ENCODE measurements at regions not wholly inside any gene's neighbourhood (a gene's known extent, or its start where the extent isn't known, plus 50 kb on each side); places are given as distances from the start of the nearest gene placed in this dataset.
"Not testable (repeated sequence)": the region's sequence is repeated elsewhere in the genome, so short reads cannot be mapped to it uniquely, and the experiment has no call there.

- Histone ChIP-seq H3K27me3 (ENCODE audit: control insufficient read depth, insufficient read depth, low read length) (no peaks in the 10 kb centered on the region), H3K36me3 (ENCODE audit: control insufficient read depth, insufficient read depth, low read length) (no peaks in the 10 kb centered on the region), H3K27ac (ENCODE audit: low read depth, low read length) (no peak overlapping the region), H3K4me1 (ENCODE audit: control insufficient read depth, insufficient read depth, low read length) (no peaks in the 10 kb centered on the region), H3K9ac (ENCODE audit: low read depth, low read length) (no peak overlapping the region), H3K9me3 (ENCODE audit: control insufficient read depth, insufficient read depth, low read length) (no peaks in the 10 kb centered on the region; the same call in 1 of the 2 replicates), H3K4me3 (ENCODE audit: low read depth, low read length) (no peak overlapping the region)
Observed at GRCh38 chr6:135605278-135605790, 107.8 kb upstream of the AHI1 start.

GRCh38 chr6:135606392-135606791 lies 108.9 kb upstream of the AHI1 start:
- no peak overlapping the region for H3K4me3 ChIP-seq (ENCODE audit: low read depth, low read length)
- H3K27ac ChIP-seq (ENCODE audit: low read depth, low read length): no peak overlapping the region
- no peaks in the 10 kb centered on the region for H3K27me3 ChIP-seq (ENCODE audit: control insufficient read depth, insufficient read depth, low read length)
- no peaks in the 10 kb centered on the region for H3K4me1 ChIP-seq (ENCODE audit: control insufficient read depth, insufficient read depth, low read length)
- no peak overlapping the region for H3K9ac ChIP-seq (ENCODE audit: low read depth, low read length)
- H3K9me3 ChIP-seq (ENCODE audit: control insufficient read depth, insufficient read depth, low read length): no peaks in the 10 kb centered on the region; the same call in 1 of the 2 replicates
- H3K36me3 ChIP-seq (ENCODE audit: control insufficient read depth, insufficient read depth, low read length): no peaks in the 10 kb centered on the region

GRCh38 chr6:135608031-135608430 lies 110.5 kb upstream of the AHI1 start:
- H3K9ac ChIP-seq (ENCODE audit: low read depth, low read length): no peak overlapping the region
- H3K4me1 ChIP-seq (ENCODE audit: control insufficient read depth, insufficient read depth, low read length): no peaks in the 10 kb centered on the region
- no peaks in the 10 kb centered on the region for H3K27me3 ChIP-seq (ENCODE audit: control insufficient read depth, insufficient read depth, low read length)
- no peaks in the 10 kb centered on the region; the same call in 1 of the 2 replicates for H3K9me3 ChIP-seq (ENCODE audit: control insufficient read depth, insufficient read depth, low read length)
- H3K4me3 ChIP-seq (ENCODE audit: low read depth, low read length): no peak overlapping the region
- H3K27ac ChIP-seq (ENCODE audit: low read depth, low read length): no peak overlapping the region
- no peaks in the 10 kb centered on the region for H3K36me3 ChIP-seq (ENCODE audit: control insufficient read depth, insufficient read depth, low read length)

- not testable (repeated sequence) for H3K4me1 ChIP-seq (ENCODE audit: control insufficient read depth, insufficient read depth, low read length); H3K27ac ChIP-seq (ENCODE audit: low read depth, low read length); H3K36me3 ChIP-seq (ENCODE audit: control insufficient read depth, insufficient read depth, low read length); H3K27me3 ChIP-seq (ENCODE audit: control insufficient read depth, insufficient read depth, low read length); H3K4me3 ChIP-seq (ENCODE audit: low read depth, low read length); H3K9ac ChIP-seq (ENCODE audit: low read depth, low read length); H3K9me3 ChIP-seq (ENCODE audit: control insufficient read depth, insufficient read depth, low read length)
Observed at GRCh38 chr6:135610192-135610591, 112.7 kb upstream of the AHI1 start.

DNA sequence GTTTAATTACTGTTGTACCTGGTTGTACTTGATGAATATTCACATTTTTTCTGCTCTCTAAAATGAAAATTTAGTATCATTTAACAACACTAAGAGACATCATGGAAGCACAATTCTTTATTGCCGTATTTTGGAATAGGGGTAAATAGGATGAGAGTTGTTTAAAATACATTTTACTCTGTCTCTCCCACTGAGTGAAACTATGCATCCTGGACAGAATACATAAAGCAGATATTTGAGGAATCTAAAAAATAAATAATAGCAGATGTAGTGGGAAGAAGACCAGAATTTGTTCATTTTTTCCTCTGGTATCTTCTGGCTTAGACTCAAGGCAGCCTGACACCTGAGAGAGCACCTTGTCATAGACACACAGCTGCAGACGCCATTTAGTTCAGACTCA lies 119.1 kb upstream of the AHI1 start:
- H3K4me1 ChIP-seq (ENCODE audit: control insufficient read depth, insufficient read depth, low read length): no peaks in the 10 kb centered on the region
- no peaks in the 10 kb centered on the region for H3K9me3 ChIP-seq (ENCODE audit: control insufficient read depth, insufficient read depth, low read length)
- H3K9ac ChIP-seq (ENCODE audit: low read depth, low read length): no peak overlapping the region
- H3K36me3 ChIP-seq (ENCODE audit: control insufficient read depth, insufficient read depth, low read length): no peaks in the 10 kb centered on the region
- no peak overlapping the region for H3K27ac ChIP-seq (ENCODE audit: low read depth, low read length)
- no peak overlapping the region for H3K4me3 ChIP-seq (ENCODE audit: low read depth, low read length)
- no peaks in the 10 kb centered on the region for H3K27me3 ChIP-seq (ENCODE audit: control insufficient read depth, insufficient read depth, low read length)

GRCh38 chr6:135617222-135617621 lies 119.7 kb upstream of the AHI1 start:
- no peak overlapping the region for H3K9ac ChIP-seq (ENCODE audit: low read depth, low read length)
- no peak overlapping the region for H3K27ac ChIP-seq (ENCODE audit: low read depth, low read length)
- no peaks in the 10 kb centered on the region for H3K4me1 ChIP-seq (ENCODE audit: control insufficient read depth, insufficient read depth, low read length)
- H3K36me3 ChIP-seq (ENCODE audit: control insufficient read depth, insufficient read depth, low read length): no peaks in the 10 kb centered on the region
- H3K27me3 ChIP-seq (ENCODE audit: control insufficient read depth, insufficient read depth, low read length): no peaks in the 10 kb centered on the region
- no peak overlapping the region for H3K4me3 ChIP-seq (ENCODE audit: low read depth, low read length)
- H3K9me3 ChIP-seq (ENCODE audit: control insufficient read depth, insufficient read depth, low read length): no peaks in the 10 kb centered on the region

- no peak overlapping the region for H3K4me3 ChIP-seq (ENCODE audit: low read depth, low read length)
Observed at GRCh38 chr6:135622081-135622480, 124.5 kb upstream of the AHI1 start.

GRCh38 chr6:135623979-135624378 lies 126.4 kb upstream of the AHI1 start:
- H3K36me3 ChIP-seq (ENCODE audit: control insufficient read depth, insufficient read depth, low read length): no peaks in the 10 kb centered on the region
- H3K4me3 ChIP-seq (ENCODE audit: low read depth, low read length): no peak overlapping the region
- no peak overlapping the region for H3K9ac ChIP-seq (ENCODE audit: low read depth, low read length)
- no peaks in the 10 kb centered on the region for H3K9me3 ChIP-seq (ENCODE audit: control insufficient read depth, insufficient read depth, low read length)
- H3K27me3 ChIP-seq (ENCODE audit: control insufficient read depth, insufficient read depth, low read length): no peaks in the 10 kb centered on the region
- no peak overlapping the region for H3K27ac ChIP-seq (ENCODE audit: low read depth, low read length)
- no peaks in the 10 kb centered on the region for H3K4me1 ChIP-seq (ENCODE audit: control insufficient read depth, insufficient read depth, low read length)

More at GRCh38 chr6:135622081-135622480, 124.5 kb upstream of the AHI1 start:
- no peak overlapping the region for H3K9ac ChIP-seq (ENCODE audit: low read depth, low read length)
- H3K27me3 ChIP-seq (ENCODE audit: control insufficient read depth, insufficient read depth, low read length): no peaks in the 10 kb centered on the region
- H3K36me3 ChIP-seq (ENCODE audit: control insufficient read depth, insufficient read depth, low read length): no peaks in the 10 kb centered on the region
- H3K9me3 ChIP-seq (ENCODE audit: control insufficient read depth, insufficient read depth, low read length): no peaks in the 10 kb centered on the region
- no peak overlapping the region for H3K27ac ChIP-seq (ENCODE audit: low read depth, low read length)
- H3K4me1 ChIP-seq (ENCODE audit: control insufficient read depth, insufficient read depth, low read length): no peaks in the 10 kb centered on the region

GRCh38 chr6:135624402-135625295 lies 127.1 kb upstream of the AHI1 start:
- no peaks in the 10 kb centered on the region for H3K36me3 ChIP-seq (ENCODE audit: control insufficient read depth, insufficient read depth, low read length)
- H3K27ac ChIP-seq (ENCODE audit: low read depth, low read length): no peak overlapping the region
- no peak overlapping the region for H3K9ac ChIP-seq (ENCODE audit: low read depth, low read length)
- H3K27me3 ChIP-seq (ENCODE audit: control insufficient read depth, insufficient read depth, low read length): no peaks in the 10 kb centered on the region
- H3K4me3 ChIP-seq (ENCODE audit: low read depth, low read length): no peak overlapping the region
- no peaks in the 10 kb centered on the region for H3K9me3 ChIP-seq (ENCODE audit: control insufficient read depth, insufficient read depth, low read length)
- no peaks in the 10 kb centered on the region for H3K4me1 ChIP-seq (ENCODE audit: control insufficient read depth, insufficient read depth, low read length)

GRCh38 chr6:135626001-135626400 lies 128.5 kb upstream of the AHI1 start:
- H3K9ac ChIP-seq (ENCODE audit: low read depth, low read length); H3K27ac ChIP-seq (ENCODE audit: low read depth, low read length): not testable (repeated sequence)

GRCh38 chr6:135627092-135627715 lies 129.7 kb upstream of the AHI1 start:
- Histone ChIP-seq H3K36me3 (ENCODE audit: control insufficient read depth, insufficient read depth, low read length) (no peaks in the 10 kb centered on the region), H3K9me3 (ENCODE audit: control insufficient read depth, insufficient read depth, low read length) (no peaks in the 10 kb centered on the region), H3K4me1 (ENCODE audit: control insufficient read depth, insufficient read depth, low read length) (no peaks in the 10 kb centered on the region), H3K4me3 (ENCODE audit: low read depth, low read length) (no peak overlapping the region), H3K27ac (ENCODE audit: low read depth, low read length) (no peak overlapping the region), H3K9ac (ENCODE audit: low read depth, low read length) (no peak overlapping the region), H3K27me3 (ENCODE audit: control insufficient read depth, insufficient read depth, low read length) (no peaks in the 10 kb centered on the region)

More at GRCh38 chr6:135626001-135626400, 128.5 kb upstream of the AHI1 start:
- not testable (repeated sequence) for H3K36me3 ChIP-seq (ENCODE audit: control insufficient read depth, insufficient read depth, low read length); H3K27me3 ChIP-seq (ENCODE audit: control insufficient read depth, insufficient read depth, low read length); H3K4me1 ChIP-seq (ENCODE audit: control insufficient read depth, insufficient read depth, low read length); H3K4me3 ChIP-seq (ENCODE audit: low read depth, low read length); H3K9me3 ChIP-seq (ENCODE audit: control insufficient read depth, insufficient read depth, low read length)

Data from HUES48 (cell line).